GM18870 (cell line): ENCODE measurements at regions not wholly inside any gene's neighbourhood (a gene's known extent, or its start where the extent isn't known, plus 50 kb on each side); places are given as distances from the start of the nearest gene placed in this dataset.

Experiments
- ATAC-seq: cut with Tn5 transposase; IDR thresholded peaks from one replicate; pipeline ENCODE4 v1.9.1; 2021; ENCODE audit warnings: moderate library complexity; ENCODE audit not compliant: unreplicated experiment

DNA sequence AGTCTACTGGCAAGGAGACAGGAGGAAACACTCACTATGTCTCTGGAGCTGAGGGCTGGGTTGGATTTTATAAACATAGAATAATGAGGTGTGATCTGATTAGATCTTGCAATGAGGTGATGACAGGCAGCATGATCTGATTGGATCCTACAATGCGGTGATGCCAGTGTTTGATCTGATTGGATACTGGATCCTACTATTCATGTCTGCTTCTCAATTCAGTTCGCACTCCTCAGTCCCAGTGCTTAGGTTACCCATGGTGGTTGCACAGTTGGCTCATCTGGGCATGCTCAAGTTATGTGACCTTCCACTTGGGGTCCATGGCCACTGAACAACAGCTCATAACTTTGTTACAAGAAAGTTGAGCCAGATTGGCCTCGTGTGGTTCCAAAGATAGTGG lies 469.5 kb downstream of the TSHZ3 start:
- ATAC-seq: no peak

- no peak for ATAC-seq
Measured at GRCh38 chr19:30879225-30879624, 470.0 kb downstream of the TSHZ3 start.

- no peak for ATAC-seq
Measured at GRCh38 chr19:30878495-30878894, 470.7 kb downstream of the TSHZ3 start.

- no peak for ATAC-seq
Measured at GRCh38 chr19:30877661-30878113, 471.5 kb downstream of the TSHZ3 start.

DNA sequence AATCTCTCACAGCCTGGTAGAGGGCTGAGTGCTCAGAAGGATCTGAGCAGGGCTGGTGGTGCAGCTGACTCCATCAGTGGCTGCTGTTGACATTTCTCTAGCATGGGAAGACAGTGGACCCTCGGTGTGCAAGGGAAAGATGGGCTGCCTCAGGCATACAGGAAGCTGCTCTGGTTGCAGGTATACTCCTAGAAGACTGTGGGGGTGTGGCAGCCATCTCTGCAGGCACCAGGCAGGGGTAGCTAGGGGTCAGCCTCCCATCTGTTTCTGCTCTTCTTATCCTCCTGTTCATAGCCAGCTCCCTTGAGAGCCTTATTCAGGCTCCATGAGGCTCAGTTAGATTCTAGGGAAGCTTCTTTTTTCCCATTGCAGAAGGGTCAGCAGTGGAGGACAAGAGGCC lies 475.5 kb downstream of the TSHZ3 start:
- ATAC-seq: no peak

DNA sequence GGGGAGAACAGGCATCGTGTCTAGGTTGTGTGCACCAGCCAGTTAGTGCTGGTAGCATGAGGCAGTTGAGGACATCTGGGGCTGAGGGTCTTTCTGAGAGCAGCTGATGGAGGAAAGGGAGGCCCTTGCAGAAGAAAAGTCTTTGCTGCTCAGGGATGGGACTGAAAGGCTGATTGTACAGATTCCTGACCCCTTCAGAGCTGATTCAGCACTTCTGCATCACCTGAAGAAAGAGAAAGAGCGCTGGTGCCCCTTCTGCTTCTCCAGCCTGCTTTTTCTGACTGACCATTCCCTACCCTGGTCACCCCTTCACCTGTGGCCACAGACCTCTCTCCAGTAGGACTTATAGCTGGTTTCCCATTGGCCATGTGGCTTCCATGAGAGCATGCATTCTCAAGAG lies 476.2 kb downstream of the TSHZ3 start:
- ATAC-seq: no peak

GRCh38 chr19:30871979-30872378 lies 477.3 kb downstream of the TSHZ3 start:
- no peak for ATAC-seq

- no peak for ATAC-seq
Measured at GRCh38 chr19:30870876-30871275, 478.4 kb downstream of the TSHZ3 start.

- ATAC-seq: no peak
Measured at GRCh38 chr19:30865511-30865910, 483.7 kb downstream of the TSHZ3 start.

- ATAC-seq: no peak
Measured at GRCh38 chr19:30864391-30865215, 484.6 kb downstream of the TSHZ3 start.

DNA sequence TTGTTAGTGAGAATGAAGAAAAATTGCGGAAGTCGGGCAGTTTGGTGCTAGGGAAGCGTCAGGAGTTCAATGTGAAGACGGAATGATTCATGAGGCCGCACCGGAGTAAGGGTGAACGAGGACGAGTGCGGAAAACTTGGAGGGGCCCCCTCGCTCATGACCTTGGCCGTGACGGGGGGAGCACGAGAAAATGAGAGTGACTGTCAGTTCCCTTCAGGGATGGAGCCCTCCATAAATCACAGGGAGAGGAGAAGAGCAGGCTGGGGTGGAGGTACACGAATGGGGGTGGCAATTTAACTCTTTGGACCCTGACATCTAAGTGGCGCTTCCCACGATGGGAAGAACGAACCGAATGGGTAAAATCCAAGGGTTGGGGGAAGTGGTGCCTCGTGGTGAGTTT lies 486.4 kb downstream of the TSHZ3 start:
- no peak for ATAC-seq

- ATAC-seq: no peak
Measured at GRCh38 chr19:30861919-30862318, 487.3 kb downstream of the TSHZ3 start.

- no peak for ATAC-seq
Measured at GRCh38 chr19:30857966-30858490, 485.8 kb downstream of the ZNF536 start.

DNA sequence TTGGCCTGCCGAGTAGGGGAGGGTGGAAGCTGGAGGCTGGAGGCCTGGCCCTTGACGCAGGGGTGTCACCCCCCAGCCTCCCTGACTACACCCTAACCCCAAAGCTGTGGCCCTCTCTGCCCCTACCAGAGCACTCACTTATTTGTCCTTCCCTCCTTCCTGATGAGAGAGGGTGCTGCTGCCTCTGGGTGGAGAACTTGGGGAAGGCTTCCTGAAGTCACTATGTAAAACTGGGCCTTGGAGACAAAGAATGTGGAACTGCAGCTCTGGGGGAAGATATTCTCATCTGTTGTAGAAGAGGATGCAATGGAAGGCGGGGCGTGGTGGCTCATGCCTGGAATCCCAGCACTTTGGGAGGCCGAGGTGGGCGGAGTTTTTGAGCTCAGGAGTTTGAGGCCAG lies 485.2 kb downstream of the ZNF536 start:
- no peak for ATAC-seq

GRCh38 chr19:30856786-30857185 lies 484.6 kb downstream of the ZNF536 start:
- ATAC-seq: no peak

DNA sequence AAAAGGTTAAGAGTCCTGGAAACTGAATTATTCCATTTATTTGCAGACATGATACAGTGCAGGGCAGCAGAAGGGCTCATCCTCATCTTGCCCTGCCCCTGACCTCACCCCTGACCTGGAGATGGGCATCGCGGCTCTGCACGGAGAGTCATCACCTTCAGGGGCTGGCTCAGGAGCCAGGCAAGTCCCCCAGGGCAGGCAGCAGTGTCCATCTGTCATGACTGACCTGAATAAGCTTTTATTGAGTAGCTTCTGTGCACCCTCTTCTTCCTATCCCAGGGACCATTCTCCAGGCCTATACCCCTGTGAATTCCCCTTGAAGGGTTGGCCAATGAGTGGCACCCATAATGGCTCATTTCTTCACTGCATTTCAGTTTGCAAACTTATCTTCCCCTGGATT lies 484.2 kb downstream of the ZNF536 start:
- ATAC-seq: no peak

- ATAC-seq: no peak
Measured at GRCh38 chr19:30855442-30855841, 483.3 kb downstream of the ZNF536 start.

GRCh38 chr19:30854661-30855060 lies 482.5 kb downstream of the ZNF536 start:
- ATAC-seq: no peak

DNA sequence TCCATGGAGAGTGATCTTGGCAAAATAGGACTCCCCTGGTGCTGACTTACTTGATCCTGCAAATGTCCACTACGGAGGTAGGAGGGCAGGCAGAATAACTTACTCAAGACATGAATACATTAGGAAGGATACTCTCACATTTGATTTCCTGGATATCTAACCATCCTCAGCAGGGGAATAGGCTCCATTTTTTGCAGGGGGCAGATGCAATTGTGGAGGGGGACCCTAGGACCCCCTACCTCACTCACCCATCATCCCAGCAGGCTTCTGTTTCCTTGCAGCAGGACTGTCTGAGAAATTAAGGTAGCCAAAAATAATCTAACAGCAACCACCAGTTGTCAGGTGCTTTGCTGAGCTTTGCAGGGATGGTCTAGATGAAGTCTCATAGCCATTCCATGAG lies 482.0 kb downstream of the ZNF536 start:
- ATAC-seq: no peak

- no peak for ATAC-seq
Measured at GRCh38 chr19:30853036-30853435, 480.9 kb downstream of the ZNF536 start.

GRCh38 chr19:30852168-30852567 lies 480.0 kb downstream of the ZNF536 start:
- ATAC-seq: no peak

- ATAC-seq: no peak
Measured at GRCh38 chr19:30851646-30852045, 479.5 kb downstream of the ZNF536 start.
